Activated effector memory CD4-positive, alpha-beta T cell treated with anti-CD3 and anti-CD28 coated beads, Interleukin-2, amount 50 U/mL, for 16 hours (primary cell): ENCODE measurements at regions not wholly inside any gene's neighbourhood (a gene's known extent, or its start where the extent isn't known, plus 50 kb on each side); places are given as distances from the start of the nearest gene placed in this dataset.
A peak's percentile ranks its signal among the peaks of the same experiment; 100 is the strongest.

Experiments
- DNase-seq: peaks from one replicate; pipeline ENCODE4 v3.0.0-alpha.2; 2020

DNA sequence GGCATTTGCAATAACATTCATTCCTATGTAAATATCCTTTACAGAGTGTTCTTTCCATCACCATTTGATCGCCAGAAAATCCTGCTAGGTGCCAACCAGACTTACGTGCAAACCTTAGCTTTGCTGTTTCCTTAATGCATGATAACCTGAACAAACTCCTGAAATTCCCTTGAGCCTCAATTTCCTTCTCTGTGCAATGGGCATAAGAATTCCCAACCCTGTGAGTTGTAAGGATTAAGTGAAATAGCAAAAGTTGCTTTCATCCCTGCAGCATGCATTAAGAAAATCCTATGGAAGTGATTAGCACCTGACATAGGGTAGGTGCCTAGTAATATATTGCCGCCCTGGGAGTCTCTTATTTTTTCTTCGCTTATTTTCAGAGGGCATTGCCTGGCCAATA, 272.7 kb downstream of the MAF start:
- DNase-seq, result no peak

DNA sequence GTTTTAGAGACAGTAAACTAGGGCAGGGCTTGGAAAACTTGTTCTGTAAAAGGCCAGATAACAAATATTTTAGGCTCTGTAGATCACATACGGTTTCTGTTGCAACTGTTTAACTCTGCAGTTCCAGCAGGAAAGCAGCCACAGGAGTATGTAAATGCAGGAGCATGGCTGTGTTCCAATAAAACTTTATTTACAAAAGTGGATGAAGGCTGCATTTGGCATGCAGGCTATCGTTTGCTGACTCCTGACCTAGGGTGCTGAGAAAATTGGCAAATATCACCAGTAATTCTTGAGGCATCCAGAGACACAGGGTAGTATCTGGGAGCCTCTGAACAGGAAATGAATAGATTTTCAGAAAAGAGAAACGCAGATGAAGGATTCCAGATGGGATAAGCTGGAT, 274.0 kb downstream of the MAF start:
- no peak for DNase-seq

DNA sequence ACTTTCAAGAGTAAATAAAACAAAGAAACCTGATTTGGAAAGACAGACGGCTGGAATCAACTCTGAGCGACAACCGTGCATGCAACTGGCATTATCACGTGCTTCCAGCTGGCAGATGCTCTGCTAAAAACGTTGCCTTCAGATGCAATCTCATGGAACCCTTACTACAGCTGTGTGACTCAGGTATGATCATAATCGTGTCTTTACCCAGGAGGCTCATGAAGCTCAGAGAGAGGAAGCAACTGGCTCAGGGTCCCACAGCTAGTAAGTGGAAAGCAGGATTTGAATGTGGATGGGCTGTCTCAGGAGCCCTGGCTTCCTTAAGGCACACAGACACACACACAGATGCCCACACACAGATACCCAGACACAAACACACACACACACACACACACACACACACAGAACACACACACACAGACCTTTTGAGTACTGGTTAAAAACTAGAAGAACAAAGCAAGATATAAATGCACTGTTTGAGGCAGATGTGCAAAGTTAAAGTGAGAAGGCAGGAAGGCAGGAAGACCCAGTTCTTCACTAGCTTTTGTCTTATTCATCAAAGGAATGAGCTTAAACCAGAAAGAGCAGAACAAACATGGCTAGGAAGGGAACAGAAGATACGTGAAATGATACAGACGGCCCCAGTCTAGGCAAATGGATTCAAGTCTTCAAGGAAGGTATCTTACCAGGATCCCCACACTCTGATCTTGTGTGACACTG, 275.2 kb downstream of the MAF start:
- DNase-seq, result no peak

DNA sequence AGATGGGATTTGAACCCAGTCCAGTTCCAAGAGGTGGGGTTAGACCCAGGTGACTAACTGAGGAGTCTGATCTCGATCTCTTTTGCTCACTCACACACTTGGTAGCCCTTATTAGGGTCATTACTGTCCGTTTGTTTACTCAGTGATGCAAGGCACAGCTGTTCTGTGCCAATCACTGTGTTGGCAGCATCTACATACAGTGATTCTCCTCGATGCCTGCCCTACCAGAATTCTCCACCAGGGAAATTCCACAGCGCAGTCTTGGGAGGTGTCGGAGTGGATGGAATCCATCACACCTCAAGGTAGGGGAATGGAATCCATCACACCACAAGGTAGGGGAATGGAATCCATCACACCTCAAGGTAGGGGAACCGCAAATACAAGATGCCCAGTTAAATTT, 279.6 kb downstream of the MAF start:
- no peak for DNase-seq

DNA sequence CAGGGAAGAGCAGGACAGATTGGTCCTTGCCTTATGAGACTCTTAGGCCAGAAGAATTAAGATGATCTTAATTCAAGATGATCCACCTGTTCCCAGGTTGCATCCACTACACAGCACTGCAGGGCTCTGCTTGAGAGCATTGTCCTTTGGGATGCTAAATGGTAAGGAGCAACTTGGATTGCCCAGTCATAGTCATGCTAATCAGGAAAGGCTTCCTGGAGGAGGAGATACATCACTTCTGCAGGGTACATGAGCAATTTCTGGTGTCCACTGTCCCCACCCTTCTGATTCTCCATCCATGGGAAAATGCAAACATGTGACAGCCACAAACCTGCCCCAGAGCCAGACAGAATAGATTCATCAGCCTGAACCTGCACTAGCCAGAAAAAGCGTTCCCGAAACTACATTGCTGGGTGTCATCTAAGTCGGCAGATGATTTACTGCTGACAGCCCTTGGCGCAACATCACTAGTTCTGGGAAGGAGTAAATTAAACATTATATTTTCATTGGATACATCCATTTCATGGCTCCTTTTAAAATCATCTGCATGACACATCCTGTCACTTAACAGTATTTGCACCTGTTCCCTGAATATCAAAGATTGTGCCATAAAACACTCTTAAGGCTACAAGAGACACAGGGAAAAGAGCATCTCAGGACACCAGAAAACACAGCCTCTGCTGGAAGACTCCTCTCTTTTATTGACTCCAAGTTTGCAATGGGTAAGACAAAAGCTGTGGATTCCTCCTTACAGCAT, 282.2 kb downstream of the MAF start:
- no peak for DNase-seq

DNA sequence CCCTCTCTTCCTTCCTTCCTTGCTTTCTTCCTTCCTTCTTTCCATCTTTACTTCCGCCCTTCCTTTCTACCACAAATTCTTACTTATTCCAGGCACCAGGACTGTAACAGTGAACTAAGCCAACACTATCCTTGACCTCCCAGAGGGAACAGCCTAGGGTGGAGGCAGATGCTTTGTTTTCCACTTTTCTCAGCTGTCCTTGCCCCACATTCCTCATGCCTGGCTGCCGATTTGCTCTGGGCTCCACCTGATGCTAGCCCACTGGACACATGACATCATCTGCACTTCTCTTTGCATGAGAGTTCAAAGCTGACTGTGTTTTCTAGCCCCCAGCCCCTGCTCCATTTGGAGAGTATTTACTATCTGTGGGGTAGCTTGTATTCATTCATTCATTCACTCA, 283.0 kb downstream of the MAF start:
- no peak for DNase-seq

DNA sequence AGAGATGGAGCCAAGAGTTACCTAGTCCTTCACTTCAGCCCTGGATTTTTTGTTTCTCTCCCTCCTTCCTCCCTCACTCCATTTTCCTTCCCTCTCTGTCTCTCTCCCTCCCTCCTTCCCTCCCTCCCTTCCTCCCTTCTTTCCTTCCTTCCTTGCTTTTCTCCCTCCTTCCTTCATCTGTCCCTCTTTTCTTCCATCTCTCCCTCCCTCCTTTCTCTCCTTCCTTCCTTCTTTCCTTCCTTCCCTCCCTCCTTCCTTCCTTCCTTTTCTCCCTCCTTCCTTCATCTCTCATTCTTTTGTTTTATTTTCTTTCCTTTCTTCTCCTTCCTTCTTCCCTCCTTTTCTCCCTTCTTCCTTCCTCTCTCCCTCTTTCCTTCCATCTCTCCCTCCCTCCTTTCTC, 283.5 kb downstream of the MAF start:
- no peak for DNase-seq

DNA sequence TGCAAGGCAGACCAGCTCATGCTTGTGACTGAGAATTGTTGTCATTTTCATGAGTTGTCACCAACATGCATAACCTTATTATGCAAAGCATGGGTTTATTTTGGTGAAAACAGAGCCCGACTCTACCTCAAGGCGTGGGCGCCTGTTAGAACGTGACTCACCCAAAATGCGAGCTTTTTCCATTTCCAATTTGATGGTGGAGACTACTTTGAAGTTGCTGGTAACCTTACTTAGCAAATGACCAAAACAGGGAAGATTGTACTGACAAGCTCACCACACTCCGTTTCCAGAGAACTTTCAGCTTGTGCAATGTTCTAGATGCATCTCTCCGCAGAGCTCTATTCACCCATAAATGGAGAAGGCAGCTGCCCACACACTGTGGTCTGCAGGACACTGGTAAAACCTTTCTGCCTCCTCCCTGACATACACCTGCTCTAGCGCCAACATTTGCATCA, 284.5 kb downstream of the MAF start:
- DNase-seq, result peak; percentile 88

DNA sequence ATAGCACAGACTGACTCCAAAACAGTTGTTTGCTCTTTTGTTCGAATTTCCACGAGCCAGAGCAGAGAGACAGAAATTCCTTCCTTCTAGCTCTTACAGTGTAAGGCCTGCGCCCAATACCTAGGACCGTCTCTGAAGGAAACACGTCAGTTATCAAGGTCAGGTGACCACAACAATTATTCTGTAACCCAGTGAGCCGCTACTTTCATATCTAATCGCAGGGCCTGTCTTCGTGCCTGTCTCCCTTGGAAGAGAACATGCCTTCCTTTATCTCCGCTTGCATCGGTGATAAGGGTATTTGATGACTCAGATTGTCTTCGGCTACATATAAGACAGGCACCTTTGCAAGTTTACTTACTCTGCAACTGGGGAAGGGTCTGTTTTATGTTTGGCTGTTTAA, 288.0 kb downstream of the MAF start:
- DNase-seq, result no peak

DNA sequence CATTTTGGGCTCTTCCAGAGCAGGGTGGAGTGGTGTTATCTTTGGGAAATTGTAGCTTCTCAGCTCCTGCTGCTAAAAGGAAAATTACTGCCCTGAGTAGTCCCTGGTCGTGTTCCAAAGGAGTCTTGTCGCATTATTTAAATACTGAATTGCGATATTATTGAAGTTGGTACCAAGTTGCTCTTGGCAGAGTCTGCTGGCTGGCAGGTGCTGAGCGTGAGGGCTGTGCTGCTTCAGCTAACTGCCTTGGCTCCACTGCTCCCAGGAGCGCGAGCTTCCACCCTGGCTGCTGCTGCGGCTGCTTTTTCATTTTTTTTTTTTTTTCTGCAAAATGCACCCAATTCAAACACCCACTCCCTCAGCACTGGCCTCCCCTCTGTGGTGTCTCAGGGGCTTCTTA, 289.8 kb downstream of the MAF start:
- no peak for DNase-seq

DNA sequence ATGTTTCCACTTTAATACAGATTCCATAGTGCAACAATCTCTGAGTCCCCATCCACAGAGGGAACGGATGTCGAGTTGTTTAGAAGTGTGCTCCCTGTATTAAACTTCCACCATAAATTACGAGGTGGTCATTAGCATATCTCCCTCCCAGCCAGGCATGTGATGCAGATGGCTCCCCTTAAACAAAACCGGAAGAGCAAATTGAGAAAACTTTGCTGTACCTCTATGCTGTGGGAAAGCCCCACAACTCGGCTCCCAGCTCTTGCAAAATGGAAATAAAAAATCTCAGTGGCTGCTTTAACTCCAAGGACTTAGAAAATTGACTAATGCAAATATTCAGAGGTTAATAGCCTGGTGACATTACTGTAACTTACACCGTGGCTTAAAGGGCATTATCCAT, 290.9 kb downstream of the MAF start:
- no peak for DNase-seq

DNA sequence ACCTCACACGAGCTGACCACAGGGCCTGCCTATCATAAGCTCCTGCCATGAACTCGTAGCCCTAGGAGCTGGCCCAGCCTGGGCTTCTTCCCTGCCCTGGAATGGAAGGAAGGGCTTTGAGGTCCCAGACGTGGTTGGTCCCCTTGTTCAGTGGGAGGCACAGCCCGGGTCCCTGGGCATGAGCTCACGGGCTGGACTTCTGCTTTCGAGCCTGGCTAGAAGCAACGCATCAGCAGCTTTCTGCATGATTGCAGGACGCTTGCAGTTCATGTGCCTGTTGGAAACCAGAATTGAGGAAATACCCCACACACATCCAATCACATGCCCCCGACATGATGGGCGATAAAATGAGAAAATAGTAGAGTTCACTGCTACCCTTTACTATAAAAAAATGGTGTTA, 293.3 kb downstream of the MAF start:
- no peak for DNase-seq

DNA sequence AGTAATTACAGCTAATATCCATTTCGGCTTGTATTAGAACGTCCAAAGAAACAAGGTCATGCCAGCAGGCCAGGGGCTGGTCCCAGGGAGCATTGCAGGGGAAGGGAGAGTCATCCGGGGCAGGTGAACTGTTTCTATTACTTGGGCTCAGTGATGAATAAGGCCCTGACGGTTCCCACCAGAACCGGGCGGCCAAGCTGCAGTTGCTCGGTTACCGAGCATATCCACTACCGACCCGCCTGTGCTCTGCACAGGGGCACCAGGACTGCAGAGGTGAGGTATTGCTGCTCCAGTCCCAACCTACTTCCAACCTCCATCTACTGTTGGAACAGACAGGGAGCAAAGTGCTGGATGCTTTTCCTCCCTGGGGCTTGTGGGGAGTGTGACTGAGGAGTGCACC, 295.5 kb downstream of the MAF start:
- no peak for DNase-seq

DNA sequence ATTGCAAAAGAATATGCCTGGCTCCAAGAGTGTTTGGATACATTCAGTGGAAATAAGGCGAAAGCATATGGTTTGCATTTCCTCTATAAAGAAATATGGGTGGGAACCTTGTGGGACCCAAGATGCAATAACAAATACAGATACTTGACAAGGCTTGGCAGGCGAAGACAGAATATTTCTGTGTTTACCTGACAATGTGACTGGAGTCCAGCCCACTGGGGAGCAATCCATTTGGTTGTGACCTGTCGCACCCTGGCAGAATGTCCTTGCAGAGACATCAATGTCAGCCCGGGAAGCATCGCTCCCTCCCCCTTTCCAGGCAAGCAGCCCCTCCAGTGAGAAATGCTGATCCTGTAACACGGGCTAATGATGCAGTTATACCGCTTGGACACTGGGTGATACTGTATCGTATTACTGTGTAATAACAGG, 296.6 kb downstream of the MAF start:
- DNase-seq, result no peak

DNA sequence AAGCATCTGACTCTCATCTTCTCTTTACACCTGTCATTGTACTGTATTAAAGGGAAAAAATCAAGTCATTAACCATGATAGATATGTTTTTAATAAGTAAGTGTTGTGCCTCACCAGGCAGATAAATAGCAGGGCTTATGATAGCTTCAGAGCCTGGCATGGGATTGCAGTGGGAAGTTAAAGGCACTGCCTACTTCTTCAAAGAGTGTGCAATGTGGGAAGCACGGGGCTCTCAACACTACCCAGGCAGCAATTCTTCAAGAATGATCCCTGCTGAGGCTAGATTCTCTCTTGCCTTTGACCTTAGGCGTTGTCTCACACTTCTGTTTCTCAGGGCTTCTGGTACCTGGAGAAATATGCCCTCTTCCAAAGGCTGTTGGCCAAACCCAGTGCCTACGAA, 297.3 kb downstream of the MAF start:
- DNase-seq, result no peak

DNA sequence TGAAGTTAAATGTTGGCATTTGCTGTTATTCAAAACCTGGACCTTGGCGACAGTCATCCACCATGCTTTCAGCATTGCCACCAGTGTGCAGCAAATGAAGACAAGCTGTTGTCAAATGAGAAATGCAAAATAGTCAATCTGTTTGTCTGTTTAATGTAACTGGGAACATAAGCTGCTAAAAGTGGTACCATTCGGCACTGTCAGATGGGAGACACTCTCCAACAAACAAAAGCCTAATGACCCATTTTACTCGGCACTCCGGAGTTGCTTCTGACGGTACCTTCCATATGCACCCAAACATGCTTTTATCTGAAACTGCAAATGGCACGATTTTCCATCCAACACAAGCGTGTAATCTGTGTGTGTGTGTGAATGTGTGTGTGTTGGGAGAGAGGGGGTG, 297.8 kb downstream of the MAF start:
- no peak for DNase-seq

DNA sequence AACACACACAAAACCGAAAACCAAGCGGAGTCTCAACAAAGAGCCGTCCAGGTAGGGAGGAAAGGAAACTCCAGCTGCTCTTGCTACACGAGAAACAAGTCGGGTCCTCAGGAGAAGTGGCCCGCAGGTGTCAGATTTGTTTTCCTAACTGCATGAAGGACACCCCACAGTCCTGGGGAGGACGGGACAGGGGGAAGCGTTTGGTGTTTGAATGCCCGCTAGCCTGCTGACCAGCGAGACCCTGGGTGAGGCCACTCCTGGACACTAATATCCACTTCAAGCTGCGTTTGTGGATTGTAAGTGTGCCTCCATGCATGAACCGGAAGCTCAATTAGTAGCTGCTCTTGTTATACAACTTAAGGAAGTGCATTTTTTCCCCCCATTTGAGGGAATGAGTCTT, 299.5 kb downstream of the MAF start:
- no peak for DNase-seq

DNA sequence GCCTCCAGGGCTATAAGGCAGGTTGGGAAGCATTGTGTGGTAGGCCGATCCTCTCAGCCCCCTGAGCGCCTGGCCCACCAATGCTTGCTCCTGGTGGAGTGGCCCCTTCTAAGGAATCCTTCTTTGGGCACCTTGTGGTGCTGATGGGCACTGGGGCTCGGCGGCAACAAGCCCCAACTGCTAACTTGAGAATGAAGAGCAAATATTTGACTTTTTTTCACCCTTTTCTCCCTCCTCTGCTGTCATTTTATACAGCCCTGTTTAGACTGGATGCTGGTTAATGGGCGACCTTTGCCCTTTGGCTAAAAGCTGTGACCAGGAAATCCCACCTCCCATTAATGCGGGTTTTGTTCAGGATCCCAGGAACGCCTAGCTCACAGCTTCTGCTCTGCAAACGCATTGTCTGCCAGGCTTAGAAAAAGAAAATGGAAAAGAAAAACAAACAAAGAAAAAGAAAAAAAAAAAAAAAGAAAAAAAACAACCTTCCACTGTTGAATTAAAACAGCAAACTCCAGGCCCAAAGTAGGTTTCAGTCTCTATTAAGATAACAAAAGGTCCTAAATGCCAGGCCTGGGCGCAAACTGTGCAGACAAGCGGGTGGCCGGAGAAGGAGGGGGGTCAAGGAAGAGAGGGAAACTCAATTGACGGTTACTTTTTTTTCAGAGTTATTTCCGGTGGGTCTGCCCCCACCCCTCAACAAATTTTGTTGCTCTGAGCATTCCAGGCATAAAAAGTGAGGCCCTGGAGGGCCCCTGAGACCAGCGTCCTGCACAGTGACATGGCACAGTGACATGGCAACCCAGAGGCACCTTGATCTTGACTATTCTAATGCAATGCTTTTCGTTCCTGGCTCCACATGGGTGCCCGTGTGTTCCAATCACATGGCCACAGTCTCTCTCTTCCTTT, 301.4 kb downstream of the MAF start:
- no peak for DNase-seq

DNA sequence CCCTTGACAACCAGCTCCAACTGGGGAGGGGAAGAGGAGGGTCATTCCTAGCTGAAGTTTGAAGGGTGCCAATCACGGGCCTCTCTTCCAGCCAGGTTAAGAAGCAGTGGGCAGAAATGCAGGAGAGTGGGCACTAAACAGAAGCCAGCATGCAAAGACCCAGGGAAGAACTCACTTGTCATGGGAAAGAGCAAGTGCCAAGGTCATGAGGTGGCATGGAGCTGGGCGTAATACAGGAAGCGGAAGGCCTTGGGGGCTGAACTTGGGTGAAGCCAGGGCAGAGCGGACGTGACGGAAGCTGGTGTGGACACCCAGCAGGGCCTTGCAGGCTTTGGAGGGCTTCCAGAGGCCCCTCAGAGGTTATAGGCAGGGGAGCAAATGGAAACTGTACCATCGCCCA, 302.1 kb downstream of the MAF start:
- no peak for DNase-seq

DNA sequence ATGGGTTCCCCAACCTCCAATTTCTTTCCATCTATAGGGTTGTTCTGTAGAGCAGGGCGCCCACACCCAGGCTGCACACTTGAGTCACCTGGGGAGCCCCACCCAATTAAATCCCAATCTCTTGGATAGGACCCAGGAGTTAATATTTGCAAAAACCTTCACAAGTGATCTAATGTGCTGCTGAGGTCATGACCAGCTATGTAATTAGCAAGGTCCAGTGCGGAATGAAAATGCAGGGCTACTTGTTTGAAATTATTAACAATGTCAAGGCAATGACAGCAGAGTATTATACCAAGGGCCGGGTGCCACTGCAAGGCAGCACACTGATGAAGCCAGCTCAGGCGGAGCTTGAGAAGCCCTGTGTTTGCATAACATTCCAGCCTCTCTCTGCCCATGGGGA, 302.7 kb downstream of the MAF start:
- no peak for DNase-seq

DNA sequence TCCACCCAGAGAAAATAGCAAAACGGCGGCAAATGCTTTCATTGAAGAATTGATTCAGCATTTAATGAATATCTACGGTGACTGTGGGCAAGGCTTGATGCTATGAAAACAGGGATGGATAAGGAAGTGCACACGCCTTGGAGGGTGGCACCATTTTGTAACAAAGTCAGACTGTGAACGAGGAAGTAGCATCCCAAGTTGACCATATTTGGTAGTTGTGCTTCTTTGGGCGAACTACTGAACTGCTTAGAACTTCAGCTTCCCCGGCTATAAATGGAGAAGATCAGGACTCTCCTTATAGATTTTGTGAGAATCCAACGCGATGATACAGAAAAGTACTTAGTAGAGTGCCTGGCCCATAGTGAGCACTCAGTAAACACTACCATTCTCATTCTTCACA, 303.2 kb downstream of the MAF start:
- no peak for DNase-seq

DNA sequence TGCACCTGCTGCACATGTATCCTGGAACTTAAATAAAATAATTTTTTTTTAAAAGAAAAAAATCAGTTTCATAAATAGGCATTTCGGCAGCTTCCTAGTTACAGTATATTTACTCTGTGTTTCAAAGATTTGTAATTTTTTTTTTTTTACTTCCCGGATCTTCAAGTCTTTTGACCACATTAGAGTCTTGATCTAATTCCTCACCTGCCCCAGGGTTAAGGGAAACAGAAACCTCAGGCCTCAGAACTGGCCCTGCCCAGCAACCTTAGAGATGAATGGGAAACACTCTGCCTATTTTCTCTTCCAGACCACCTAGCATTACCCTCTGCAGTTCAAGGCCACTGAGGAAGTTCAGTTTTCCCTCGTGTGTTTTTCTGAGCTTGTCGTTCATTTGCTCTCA, 304.0 kb downstream of the MAF start:
- no peak for DNase-seq

DNA sequence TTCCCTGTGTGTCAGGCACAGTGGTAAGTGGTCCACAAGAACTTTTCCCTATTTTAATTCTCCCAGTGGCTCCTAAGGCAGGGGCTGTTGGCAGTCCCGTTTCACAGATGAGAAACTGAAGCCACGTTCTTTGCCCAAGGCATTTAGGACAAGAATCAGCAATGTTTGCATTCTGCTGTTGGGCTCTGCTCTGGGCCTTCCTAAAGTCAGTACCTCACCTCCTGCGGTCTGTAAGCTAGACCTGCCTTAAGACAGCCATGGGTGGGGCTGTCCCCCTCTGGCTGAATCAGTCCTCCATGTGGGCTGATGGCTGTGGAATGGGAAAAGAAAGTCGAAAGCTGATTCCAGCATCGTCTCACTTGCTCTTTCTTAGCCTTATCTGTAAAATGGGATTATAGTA, 304.8 kb downstream of the MAF start:
- DNase-seq, result no peak

DNA sequence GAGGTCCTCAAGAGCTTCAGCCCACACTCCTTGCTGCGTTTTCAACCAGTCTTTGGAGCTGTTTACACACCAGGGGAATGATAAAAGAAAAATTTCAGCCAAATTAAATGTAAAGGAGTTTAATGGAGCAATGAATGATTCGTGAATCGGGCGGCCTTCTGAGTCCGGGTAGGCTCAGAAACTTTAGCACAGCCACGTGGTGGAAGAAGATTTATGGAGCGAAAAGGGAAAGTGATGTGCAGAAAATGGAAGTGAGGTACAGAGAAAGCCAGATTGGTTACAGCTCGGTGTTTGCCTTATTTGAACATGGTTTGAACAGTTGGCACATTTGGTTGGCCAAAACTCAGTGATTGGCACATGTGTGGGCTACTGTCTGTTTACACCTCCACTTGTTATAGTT, 305.4 kb downstream of the MAF start:
- no peak for DNase-seq
